Thyroid gland (tissue), 4 donors: ENCODE measurements at regions not wholly inside any gene's neighbourhood (a gene's known extent, or its start where the extent isn't known, plus 50 kb on each side); places are given as distances from the start of the nearest gene placed in this dataset.

ENCODE experiments used
- DNase-seq, 2 donors: peaks; one replicate each; pipeline ENCODE4 v3.0.0-alpha.2; 2019
- H3K27ac ChIP-seq, 3 donors: fragments of 200-600 bp; sonication (generic); 1 replicate in 2 of 3; 2 replicates in 1 of 3; pipeline ENCODE4 v1.5.1; 2016 to 2019; ENCODE audit warnings: mild to moderate bottlenecking in 1 of 3, moderate library complexity in 1 of 3
- H3K27me3 ChIP-seq: fragments of 200-600 bp; sonication (generic); one replicate; pipeline ENCODE4 v1.5.1; 2019
- H3K36me3 ChIP-seq, 2 donors: fragments of 200-600 bp; sonication (generic); one replicate each; pipeline ENCODE4 v1.5.1; 2016 to 2019
- H3K4me1 ChIP-seq, 2 donors: fragments of 200-600 bp; sonication (generic); one replicate each; pipeline ENCODE4 v1.5.1; 2017 to 2019
- H3K4me3 ChIP-seq, 3 donors: fragments of 200-600 bp; sonication (generic); replicated peaks in 1 of 3; 1 replicate in 2 of 3; 2 replicates in 1 of 3; pipeline ENCODE4 v1.5.1; 2016; ENCODE audit warnings: mild to moderate bottlenecking in 1 of 3
- H3K9me3 ChIP-seq: fragments of 200-600 bp; sonication (generic); one replicate; pipeline ENCODE4 v1.5.1; 2017
- POLR2A ChIP-seq, 2 donors: fragments of 450-650 bp; IDR thresholded peaks; one replicate each; pipeline ENCODE4 v1.6.1; 2017; ENCODE audit warnings: antibody characterized with exemption in 2 of 2, mild to moderate bottlenecking in 2 of 2, moderate library complexity in 1 of 2
- WGBS, 2 donors: methylation state at CpG; one replicate each; pipeline ENCODE4 v1.1.5; 2017; 5-methylcytosine and 5-hydroxymethylcytosine counted together
- intact Hi-C: fragments of 100-400 bp; cut with DNase I; formaldehyde crosslinking; loops from one replicate; pipeline ENCODE4 v1.15.1; 2023
- TF ChIP-seq, protein P1 (sequence below), 6 experiments: fragments of 200-600 bp in 3 of 6; fragments of 450-650 bp in 3 of 6; sonication (generic) in 3 of 6; IDR thresholded peaks; one replicate each; pipeline ENCODE4 v1.5.1; 2016 to 2019; ENCODE audit warnings: antibody characterized with exemption in 6 of 6, mild to moderate bottlenecking in 2 of 6, inconsistent platforms in 1 of 6, moderate library complexity in 1 of 6

DNA sequence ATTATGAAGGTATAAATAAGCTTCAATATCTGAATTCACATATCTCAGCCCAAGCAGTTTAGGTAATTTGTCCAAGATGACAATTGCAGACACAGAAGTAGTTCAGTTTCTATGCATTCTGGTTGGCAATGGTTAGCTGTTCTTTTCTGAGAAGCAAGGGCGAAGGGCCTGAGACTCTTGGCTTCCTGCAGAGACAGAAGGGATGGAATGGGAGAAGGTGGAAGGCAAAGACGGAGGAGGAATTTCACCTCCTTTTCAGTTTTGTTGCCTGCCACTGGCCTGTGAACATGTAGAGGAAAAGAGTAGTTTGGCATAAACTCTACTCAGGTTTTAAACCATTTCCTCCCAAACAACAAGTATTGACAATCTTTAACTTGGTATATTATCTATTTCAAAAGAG is 180.7 kb upstream of the HS3ST5 start:
- no peak overlapping the region for H3K27ac ChIP-seq
- H3K4me3 ChIP-seq, result no peak overlapping the region
- no peaks in the 10 kb centered on the region for H3K36me3 ChIP-seq
- TF ChIP-seq, protein P1, sequence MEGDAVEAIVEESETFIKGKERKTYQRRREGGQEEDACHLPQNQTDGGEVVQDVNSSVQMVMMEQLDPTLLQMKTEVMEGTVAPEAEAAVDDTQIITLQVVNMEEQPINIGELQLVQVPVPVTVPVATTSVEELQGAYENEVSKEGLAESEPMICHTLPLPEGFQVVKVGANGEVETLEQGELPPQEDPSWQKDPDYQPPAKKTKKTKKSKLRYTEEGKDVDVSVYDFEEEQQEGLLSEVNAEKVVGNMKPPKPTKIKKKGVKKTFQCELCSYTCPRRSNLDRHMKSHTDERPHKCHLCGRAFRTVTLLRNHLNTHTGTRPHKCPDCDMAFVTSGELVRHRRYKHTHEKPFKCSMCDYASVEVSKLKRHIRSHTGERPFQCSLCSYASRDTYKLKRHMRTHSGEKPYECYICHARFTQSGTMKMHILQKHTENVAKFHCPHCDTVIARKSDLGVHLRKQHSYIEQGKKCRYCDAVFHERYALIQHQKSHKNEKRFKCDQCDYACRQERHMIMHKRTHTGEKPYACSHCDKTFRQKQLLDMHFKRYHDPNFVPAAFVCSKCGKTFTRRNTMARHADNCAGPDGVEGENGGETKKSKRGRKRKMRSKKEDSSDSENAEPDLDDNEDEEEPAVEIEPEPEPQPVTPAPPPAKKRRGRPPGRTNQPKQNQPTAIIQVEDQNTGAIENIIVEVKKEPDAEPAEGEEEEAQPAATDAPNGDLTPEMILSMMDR (IDR thresholded peaks at IDR 0.05), result no peak
- no peak for TF ChIP-seq POLR2A (IDR thresholded peaks at IDR 0.05)
- H3K4me1 ChIP-seq, result peaks cover 9 to 27% of the 10 kb centered on the region in 2 donors
- no peaks in the 10 kb centered on the region for H3K27me3 ChIP-seq
- 83 to 91% methylated on average over 2 of the region's 2 CpGs for WGBS, 2 donors
- DNase-seq, result no peak
- no peaks in the 10 kb centered on the region for H3K9me3 ChIP-seq
- intact Hi-C loops, result no loop called here

DNA sequence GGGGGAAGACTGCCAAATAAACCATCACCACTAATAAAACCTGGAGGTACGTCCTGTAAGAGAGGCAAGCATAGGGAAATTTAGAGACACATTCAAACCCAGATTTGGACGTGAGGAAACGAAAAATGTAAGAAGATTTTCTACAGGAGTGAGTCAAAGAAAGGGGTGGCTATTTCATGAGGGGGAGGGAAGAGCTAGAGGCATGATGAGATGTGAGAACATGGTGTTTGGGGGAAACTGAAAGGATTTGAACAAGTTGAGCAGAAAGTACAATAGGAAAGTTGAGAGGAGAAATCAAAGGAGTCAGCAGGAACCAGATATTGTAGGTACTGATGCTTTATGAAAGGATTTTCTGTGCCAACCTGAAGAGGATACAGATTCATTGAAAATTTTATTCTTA is 179.1 kb upstream of the HS3ST5 start:
- Histone ChIP-seq H3K27me3 (no peaks in the 10 kb centered on the region), H3K4me3 (no peak overlapping the region), H3K9me3 (no peaks in the 10 kb centered on the region), H3K27ac (no peak overlapping the region), H3K4me1 (peaks cover 9 to 27% of the 10 kb centered on the region in 2 donors), H3K36me3 (no peaks in the 10 kb centered on the region)
- intact Hi-C loops, result no loop called here
- DNase-seq, result no peak
- WGBS, 2 donors, result 87 to 91% methylated on average over 3 of the region's 3 CpGs
- TF ChIP-seq, protein P1 (IDR thresholded peaks at IDR 0.05), result no peak
- TF ChIP-seq POLR2A (IDR thresholded peaks at IDR 0.05), result no peak

DNA sequence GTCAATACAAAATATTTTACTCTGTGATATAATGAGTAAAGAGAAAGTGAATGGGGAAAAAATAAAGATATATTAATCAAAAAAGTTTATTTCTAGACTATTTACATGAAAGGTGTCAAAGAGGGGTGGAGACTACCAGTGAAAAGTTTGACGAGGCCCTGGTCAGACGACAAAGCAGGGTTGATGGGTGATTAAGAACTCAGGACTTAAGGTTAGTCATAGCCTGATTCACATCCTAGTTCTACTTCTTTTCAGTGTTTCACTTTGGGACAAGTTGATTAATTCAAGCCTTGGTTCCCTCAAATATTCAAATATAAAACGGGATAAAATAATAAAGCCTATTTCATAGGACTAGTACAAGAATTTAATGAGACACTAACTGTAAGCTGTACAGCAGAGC is 178.2 kb upstream of the HS3ST5 start:
- no peak for DNase-seq
- Histone ChIP-seq H3K9me3 (no peaks in the 10 kb centered on the region), H3K27ac (no peak overlapping the region), H3K4me1 (peaks cover 3 to 25% of the 10 kb centered on the region in 2 donors), H3K27me3 (no peaks in the 10 kb centered on the region), H3K36me3 (no peaks in the 10 kb centered on the region), H3K4me3 (no peak overlapping the region)
- 94 to 98% methylated on average over 3 of the region's 3 CpGs for WGBS, 2 donors
- intact Hi-C loops, result no loop called here
- TF ChIP-seq, protein P1 (IDR thresholded peaks at IDR 0.05), result no peak
- TF ChIP-seq POLR2A (IDR thresholded peaks at IDR 0.05), result no peak

DNA sequence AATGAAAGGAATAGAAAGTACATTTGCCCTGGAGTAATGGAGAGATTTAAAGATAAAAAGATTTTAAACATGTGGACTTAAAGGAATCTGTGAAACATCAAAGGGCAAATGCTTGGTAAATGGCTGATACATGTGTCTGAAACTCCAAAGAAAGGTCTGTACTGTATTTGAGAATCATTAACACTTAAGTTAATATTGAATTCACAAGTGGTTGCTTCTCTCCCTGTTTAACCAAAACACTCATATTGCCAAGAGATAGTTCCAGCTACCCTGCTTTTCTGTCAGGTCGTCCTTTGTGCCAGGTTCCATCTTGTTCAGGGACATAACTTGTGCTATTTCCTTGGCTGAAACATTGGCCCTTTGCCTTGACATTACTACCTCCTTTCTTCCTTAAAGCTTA is 171.3 kb upstream of the HS3ST5 start:
- Histone ChIP-seq H3K4me3 (no peak overlapping the region), H3K4me1 (no peaks in the 10 kb centered on the region), H3K27ac (no peak overlapping the region), H3K9me3 (no peaks in the 10 kb centered on the region), H3K27me3 (no peaks in the 10 kb centered on the region), H3K36me3 (no peaks in the 10 kb centered on the region)
- TF ChIP-seq POLR2A (IDR thresholded peaks at IDR 0.05), result no peak
- TF ChIP-seq, protein P1 (IDR thresholded peaks at IDR 0.05), result no peak
- WGBS, 2 donors, result 58 to 74% methylated on average over 1 of the region's 1 CpG
- no peak for DNase-seq
- intact Hi-C loops, result no loop called here

DNA sequence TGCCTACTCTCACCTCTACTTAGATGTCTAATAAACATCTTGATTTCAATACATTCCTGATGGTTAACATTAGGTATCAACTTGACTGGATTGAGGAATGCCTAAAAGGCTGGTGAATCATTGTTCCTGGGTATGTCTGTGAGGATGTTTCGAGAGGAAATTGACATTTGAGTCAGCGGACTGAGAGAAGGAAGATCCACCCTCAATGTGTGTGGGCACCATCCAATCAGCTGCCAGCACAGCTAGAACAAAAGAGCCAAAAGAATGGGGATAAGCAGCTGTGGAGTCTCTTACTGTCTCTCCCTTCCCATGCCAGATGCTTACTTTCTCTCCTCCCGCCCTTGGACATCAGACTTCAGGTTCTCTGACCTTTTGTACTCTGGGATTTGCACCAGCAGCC is 128.6 kb upstream of the HS3ST5 start:
- no peak for DNase-seq
- Histone ChIP-seq H3K9me3 (no peaks in the 10 kb centered on the region), H3K36me3 (no peaks in the 10 kb centered on the region), H3K27me3 (no peaks in the 10 kb centered on the region), H3K4me3 (no peak overlapping the region), H3K4me1 (no peaks in the 10 kb centered on the region), H3K27ac (no peak overlapping the region)
- WGBS, 2 donors, result 82 to 92% methylated on average over 3 of the region's 3 CpGs
- intact Hi-C loops, result no loop called here
- TF ChIP-seq, protein P1 (IDR thresholded peaks at IDR 0.05), result no peak
- TF ChIP-seq POLR2A (IDR thresholded peaks at IDR 0.05), result no peak
